A549 (cell line): ENCODE measurements at regions not wholly inside any gene's neighbourhood (a gene's known extent, or its start where the extent isn't known, plus 50 kb on each side); places are given as distances from the start of the nearest gene placed in this dataset.

ENCODE experiments used
- ATAC-seq, 2 experiments: fragments of 200-7000 bp in 1 of 2; fragments of >200 bp in 1 of 2; cut with Nextera tagmentation in 1 of 2; cut with Tn5 transposase in 1 of 2; 3 replicates each; pipeline versions ENCODE4 v1.8.0 to v1.9.1; 2018 to 2020; ENCODE audit warnings: mild to moderate bottlenecking in 1 of 2, moderate library complexity in 1 of 2
- CTCF ChIA-PET: fragments of 300-600 bp; sonication (Branson Sonifier 250); formaldehyde crosslinking; extraction: SDS; loops from one replicate; lab custom pipeline; 2021; ENCODE audit warnings: antibody characterized with exemption, inconsistent platforms; lab: Yijun Ruan, JAX
- POLR2A ChIA-PET: fragments of 350-600 bp; formaldehyde crosslinking; extraction: SDS; loops from one replicate; lab custom pipeline; 2021; ENCODE audit warnings: antibody characterized with exemption, inconsistent platforms; lab: Yijun Ruan, JAX
- DNase-seq, 2 experiments: peaks; one replicate each; pipeline versions ENCODE4 v3.0.0 to v3.0.0-alpha.2; 2011 to 2016; ENCODE audit warnings: low read depth in 1 of 2, low spot score in 1 of 2
- FAIRE-seq: peaks from 2 replicates; lab custom pipeline; 2011; peaks lifted over from hg19 to GRCh38; lab: Jason Lieb, UNC
- H3K27ac ChIP-seq, 2 experiments: fragments of >200 bp; sonication (Bioruptor Twin); formaldehyde crosslinking; 3 replicates each; pipeline ENCODE4 v1.5.1; 2016 to 2017
- H3K4me1 ChIP-seq: fragments of >200 bp; sonication (Bioruptor Twin); formaldehyde crosslinking; 3 replicates; pipeline ENCODE4 v1.6.1; 2016
- H3K4me2 ChIP-seq: fragments of >200 bp; sonication (Bioruptor Twin); formaldehyde crosslinking; 3 replicates; pipeline ENCODE4 v1.6.1; 2016
- H3K4me3 ChIP-seq: fragments of >200 bp; sonication (Bioruptor Twin); formaldehyde crosslinking; 3 replicates; pipeline ENCODE4 v1.5.1; 2016
- H3K9me3 ChIP-seq: fragments of >200 bp; sonication (Bioruptor Twin); formaldehyde crosslinking; 3 replicates; pipeline ENCODE4 v1.6.1; 2016
- BCL3 ChIP-seq: fragments of >200 bp; sonication (Bioruptor Twin); formaldehyde crosslinking; IDR thresholded peaks from 3 replicates; pipeline ENCODE4 v1.6.1; 2016
- BHLHE40 ChIP-seq: IDR thresholded peaks from 2 replicates; pipeline ENCODE4 v1.6.1; 2012; ENCODE audit warnings: low read depth, low read length, inconsistent platforms
- CEBPB ChIP-seq, 2 experiments: fragments of >200 bp in 1 of 2; sonication (Bioruptor Twin) in 1 of 2; formaldehyde crosslinking in 1 of 2; IDR thresholded peaks; 2 replicates each; pipeline ENCODE4 v1.6.1; 2012 to 2016
- EHF ChIP-seq: fragments of 250-450 bp; sonication (Bioruptor Pico); IDR thresholded peaks from 2 replicates; pipeline ENCODE4 v1.5.0; 2020; ENCODE audit warnings: mild to moderate bottlenecking
- EHMT2 ChIP-seq: fragments of 200-600 bp; sonication (generic); IDR thresholded peaks from 2 replicates; pipeline ENCODE4 v1.6.1; 2016; ENCODE audit warnings: antibody characterized with exemption, low read depth, mild to moderate bottlenecking, moderate library complexity
- FOSB ChIP-seq: fragments of 250-450 bp; sonication (Bioruptor Pico); IDR thresholded peaks from 2 replicates; pipeline ENCODE4 v1.5.0; 2020; ENCODE audit warnings: mild to moderate bottlenecking, moderate library complexity
- FOSL2 ChIP-seq, 2 experiments: fragments of 450-650 bp in 1 of 2; fragments of >200 bp in 1 of 2; sonication (Bioruptor Twin) in 1 of 2; formaldehyde crosslinking; IDR thresholded peaks; 2 replicates each; pipeline versions ENCODE4 v1.5.0 to v1.6.1; 2016 to 2020; ENCODE audit warnings: mild to moderate bottlenecking in 1 of 2, moderate library complexity in 1 of 2
- GATA3 ChIP-seq: IDR thresholded peaks from 2 replicates; pipeline ENCODE4 v1.6.1; 2012; ENCODE audit warnings: borderline replicate concordance
- HDAC2 ChIP-seq: fragments of 200-600 bp; sonication (generic); IDR thresholded peaks from 2 replicates; pipeline ENCODE4 v1.6.1; 2016
- KDM1A ChIP-seq: fragments of 200-600 bp; sonication (generic); IDR thresholded peaks from 2 replicates; pipeline ENCODE4 v1.6.1; 2016; ENCODE audit warnings: low read depth, mild to moderate bottlenecking
- MAFK ChIP-seq: fragments of 450-650 bp; IDR thresholded peaks from 2 replicates; pipeline ENCODE4 v1.6.1; 2014; ENCODE audit not compliant: partially characterized antibody
- MAZ ChIP-seq: fragments of 150-350 bp; IDR thresholded peaks from 2 replicates; pipeline ENCODE4 v1.6.1; 2014; ENCODE audit warnings: antibody characterized with exemption, low read depth, low read length, borderline replicate concordance
- MYC ChIP-seq: IDR thresholded peaks from 2 replicates; pipeline ENCODE4 v1.6.1; 2012; ENCODE audit warnings: mild to moderate bottlenecking, inconsistent platforms, low read length, improper control_type of control experiment, borderline replicate concordance
- NFE2L2 ChIP-seq: fragments of 150-350 bp; conservative IDR thresholded peaks from 2 replicates; pipeline ENCODE4 v1.6.1; 2014; ENCODE audit warnings: low read length
- PBX3 ChIP-seq: IDR thresholded peaks from 2 replicates; pipeline ENCODE4 v1.6.1; 2012
- PHF8 ChIP-seq: fragments of 200-600 bp; sonication (generic); IDR thresholded peaks from 2 replicates; pipeline ENCODE4 v1.6.1; 2016; ENCODE audit warnings: low read depth, mild to moderate bottlenecking, antibody characterized with exemption, moderate library complexity, borderline replicate concordance
- POLR2AphosphoS2 ChIP-seq: conservative IDR thresholded peaks from 2 replicates; pipeline ENCODE4 v1.6.1; 2012; ENCODE audit warnings: low read length, improper control_type of control experiment, inconsistent platforms
- RAD21 ChIP-seq, 2 experiments: fragments of >200 bp in 1 of 2; sonication (Bioruptor Twin) in 1 of 2; formaldehyde crosslinking in 1 of 2; IDR thresholded peaks in 1 of 2; conservative IDR thresholded peaks in 1 of 2; 2 replicates in 1 of 2; 3 replicates in 1 of 2; pipeline ENCODE4 v1.6.1; 2012 to 2018; ENCODE audit warnings: inconsistent platforms in 1 of 2
- RCOR1 ChIP-seq: fragments of 150-350 bp; IDR thresholded peaks from 2 replicates; pipeline ENCODE4 v1.6.1; 2014; ENCODE audit warnings: antibody characterized with exemption, low read length, low read depth
- RNF2 ChIP-seq: fragments of 200-600 bp; sonication (generic); IDR thresholded peaks from 2 replicates; pipeline ENCODE4 v1.6.1; 2016; ENCODE audit warnings: low read depth, mild to moderate bottlenecking, antibody characterized with exemption, moderate library complexity, borderline replicate concordance
- SREBF2 ChIP-seq: fragments of 450-650 bp; IDR thresholded peaks from 2 replicates; pipeline ENCODE4 v1.6.1; 2014; ENCODE audit warnings: mild to moderate bottlenecking, moderate library complexity
- USF2 ChIP-seq: fragments of 450-650 bp; IDR thresholded peaks from 2 replicates; pipeline ENCODE4 v1.6.1; 2014; ENCODE audit warnings: antibody characterized with exemption
- ZSCAN20 ChIP-seq: fragments of 250-450 bp; sonication (Bioruptor Pico); IDR thresholded peaks from 2 replicates; pipeline ENCODE4 v1.8.0; 2022; ENCODE audit warnings: mild to moderate bottlenecking, moderate library complexity
- WGBS: methylation state at CpG from one replicate; pipeline ENCODE4 v1.1.6; 2017; ENCODE audit errors: missing lambda C conversion rate; 5-methylcytosine and 5-hydroxymethylcytosine counted together
- TF ChIP-seq, protein P1 (sequence below): fragments of 150-350 bp; IDR thresholded peaks from 2 replicates; pipeline ENCODE4 v1.6.1; 2014; ENCODE audit warnings: low read depth, mild to moderate bottlenecking, low read length

DNA sequence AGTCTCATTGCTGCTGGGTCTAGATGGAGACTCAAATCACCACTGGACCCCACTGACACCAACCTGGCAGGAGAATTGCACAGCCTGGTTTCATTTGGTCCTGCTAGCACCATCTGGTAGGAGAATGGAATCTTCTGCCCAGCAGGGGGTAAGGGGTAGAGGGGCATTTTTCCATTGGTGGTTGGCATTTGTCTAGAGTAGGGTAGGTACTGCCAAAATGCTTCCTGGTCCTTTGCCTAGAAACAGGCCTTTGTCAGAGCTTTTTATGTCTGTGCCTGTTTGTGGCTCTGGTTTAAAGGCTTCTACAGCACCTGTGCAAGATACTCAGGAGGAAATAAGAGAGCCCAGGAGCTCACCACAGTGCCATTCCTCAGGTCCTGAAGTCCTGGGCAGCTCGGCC lies 121.3 kb downstream of the KCTD12 start:
- TF ChIP-seq MAZ (no peak), HDAC2 (no peak), PBX3 (no peak)
- Histone ChIP-seq H3K4me2 (no peak overlapping the region), H3K9me3 (no peaks in the 10 kb centered on the region), H3K27ac (no peak overlapping the region), H3K4me3 (no peak overlapping the region), H3K4me1 (no peaks in the 10 kb centered on the region)
- ChIA-PET POLR2A (no interaction called here), CTCF (no interaction called here)
- DNase-seq, result no peak
- no peak for FAIRE-seq
- no peak for ATAC-seq
- WGBS, result 0% methylated on average over 1 of the region's 1 CpG

GRCh38 chr13:76764429-76764828 lies 121.8 kb downstream of the KCTD12 start:
- TF ChIP-seq POLR2AphosphoS2, result no peak
- TF ChIP-seq ZSCAN20 (CRISPR knock-in tag), result no peak
- no peak for TF ChIP-seq EHF (CRISPR knock-in tag)
- no peak for TF ChIP-seq KDM1A
- no peak for TF ChIP-seq USF2
- TF ChIP-seq MYC, result no peak
- TF ChIP-seq MAFK, result no peak
- no peak for TF ChIP-seq BCL3
- no peak for TF ChIP-seq GATA3
- TF ChIP-seq RCOR1, result no peak
- no peak for TF ChIP-seq NFE2L2
- TF ChIP-seq SREBF2, result no peak
- no peak for TF ChIP-seq FOSL2 (IDR thresholded peaks at IDR 0.05)
- TF ChIP-seq FOSL2 (CRISPR knock-in tag; IDR thresholded peaks at IDR 0.05), result no peak
- no peak for TF ChIP-seq RAD21 (conservative IDR thresholded peaks at IDR 0.05 in 1 of 2, IDR thresholded peaks at IDR 0.05 in 1 of 2)
- TF ChIP-seq BHLHE40, result no peak
- TF ChIP-seq, all 56 proteins: peak for 0
- no peak overlapping the region for H3K4me2 ChIP-seq
- H3K4me1 ChIP-seq, result no peaks in the 10 kb centered on the region
- ChIA-PET POLR2A (no interaction called here), CTCF (no interaction called here)
- DNase-seq (no peak), FAIRE-seq (no peak), ATAC-seq (no peak)
- H3K9me3 ChIP-seq, result no peaks in the 10 kb centered on the region
- H3K4me3 ChIP-seq, result no peak overlapping the region
- WGBS, result 0% methylated on average over 1 of the region's 1 CpG
- H3K27ac ChIP-seq, result no peak overlapping the region

- no peak overlapping the region for H3K27ac ChIP-seq
- no peak overlapping the region for H3K4me2 ChIP-seq
- FAIRE-seq (no peak), DNase-seq (no peak), ATAC-seq (no peak)
- no peaks in the 10 kb centered on the region for H3K9me3 ChIP-seq
- ChIA-PET CTCF (no interaction called here), POLR2A (no interaction called here)
- 9% methylated on average over 2 of the region's 2 CpGs for WGBS
- H3K4me3 ChIP-seq, result no peak overlapping the region
- H3K4me1 ChIP-seq, result no peaks in the 10 kb centered on the region
- TF ChIP-seq, protein P1, sequence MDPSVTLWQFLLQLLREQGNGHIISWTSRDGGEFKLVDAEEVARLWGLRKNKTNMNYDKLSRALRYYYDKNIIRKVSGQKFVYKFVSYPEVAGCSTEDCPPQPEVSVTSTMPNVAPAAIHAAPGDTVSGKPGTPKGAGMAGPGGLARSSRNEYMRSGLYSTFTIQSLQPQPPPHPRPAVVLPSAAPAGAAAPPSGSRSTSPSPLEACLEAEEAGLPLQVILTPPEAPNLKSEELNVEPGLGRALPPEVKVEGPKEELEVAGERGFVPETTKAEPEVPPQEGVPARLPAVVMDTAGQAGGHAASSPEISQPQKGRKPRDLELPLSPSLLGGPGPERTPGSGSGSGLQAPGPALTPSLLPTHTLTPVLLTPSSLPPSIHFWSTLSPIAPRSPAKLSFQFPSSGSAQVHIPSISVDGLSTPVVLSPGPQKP, result no peak
- no peak for TF ChIP-seq PHF8
- no peak for TF ChIP-seq EHMT2
- no peak for TF ChIP-seq RNF2
- TF ChIP-seq FOSB, result no peak
- TF ChIP-seq RCOR1, result no peak
- no peak for TF ChIP-seq GATA3
- no peak for TF ChIP-seq KDM1A
- TF ChIP-seq CEBPB (IDR thresholded peaks at IDR 0.05), result no peak
Observed at GRCh38 chr13:76762721-76763120, 123.5 kb downstream of the KCTD12 start.
